Tibial nerve (tissue), 4 donors: ENCODE measurements at regions not wholly inside any gene's neighbourhood (a gene's known extent, or its start where the extent isn't known, plus 50 kb on each side); places are given as distances from the start of the nearest gene placed in this dataset.

ENCODE experiments used
- EP300 ChIP-seq, 2 donors: sonication (generic); formaldehyde crosslinking; IDR thresholded peaks; one replicate each; pipeline ENCODE4 v1.6.1; 2017; ENCODE audit warnings: antibody characterized with exemption in 2 of 2, mild to moderate bottlenecking in 1 of 2
- POLR2A ChIP-seq, 2 donors: fragments of 450-650 bp; IDR thresholded peaks; one replicate each; pipeline ENCODE4 v1.6.1; 2017; ENCODE audit warnings: antibody characterized with exemption in 2 of 2, mild to moderate bottlenecking in 2 of 2, moderate library complexity in 2 of 2
- TF ChIP-seq, protein P1 (sequence below), 5 experiments: fragments of 200-600 bp in 3 of 5; fragments of 450-650 bp in 2 of 5; sonication (generic) in 3 of 5; IDR thresholded peaks; one replicate each; pipeline ENCODE4 v1.5.1; 2016 to 2019; ENCODE audit warnings: antibody characterized with exemption in 5 of 5, mild to moderate bottlenecking in 3 of 5, moderate library complexity in 2 of 5

- TF ChIP-seq, protein P1, sequence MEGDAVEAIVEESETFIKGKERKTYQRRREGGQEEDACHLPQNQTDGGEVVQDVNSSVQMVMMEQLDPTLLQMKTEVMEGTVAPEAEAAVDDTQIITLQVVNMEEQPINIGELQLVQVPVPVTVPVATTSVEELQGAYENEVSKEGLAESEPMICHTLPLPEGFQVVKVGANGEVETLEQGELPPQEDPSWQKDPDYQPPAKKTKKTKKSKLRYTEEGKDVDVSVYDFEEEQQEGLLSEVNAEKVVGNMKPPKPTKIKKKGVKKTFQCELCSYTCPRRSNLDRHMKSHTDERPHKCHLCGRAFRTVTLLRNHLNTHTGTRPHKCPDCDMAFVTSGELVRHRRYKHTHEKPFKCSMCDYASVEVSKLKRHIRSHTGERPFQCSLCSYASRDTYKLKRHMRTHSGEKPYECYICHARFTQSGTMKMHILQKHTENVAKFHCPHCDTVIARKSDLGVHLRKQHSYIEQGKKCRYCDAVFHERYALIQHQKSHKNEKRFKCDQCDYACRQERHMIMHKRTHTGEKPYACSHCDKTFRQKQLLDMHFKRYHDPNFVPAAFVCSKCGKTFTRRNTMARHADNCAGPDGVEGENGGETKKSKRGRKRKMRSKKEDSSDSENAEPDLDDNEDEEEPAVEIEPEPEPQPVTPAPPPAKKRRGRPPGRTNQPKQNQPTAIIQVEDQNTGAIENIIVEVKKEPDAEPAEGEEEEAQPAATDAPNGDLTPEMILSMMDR (IDR thresholded peaks at IDR 0.05), result no peak
- TF ChIP-seq POLR2A (IDR thresholded peaks at IDR 0.05), result no peak
- no peak for TF ChIP-seq EP300 (IDR thresholded peaks at IDR 0.05)
Measured at GRCh38 chr10:3923033-3923432, 138.0 kb upstream of the KLF6 start.
